GM19372 (cell line): ENCODE measurements at regions not wholly inside any gene's neighbourhood (a gene's known extent, or its start where the extent isn't known, plus 50 kb on each side); places are given as distances from the start of the nearest gene placed in this dataset.

Experiments used
- ATAC-seq: cut with Tn5 transposase; IDR thresholded peaks from one replicate; pipeline ENCODE4 v1.9.1; 2021; ENCODE audit warnings: mild to moderate bottlenecking, low read depth, moderate library complexity; ENCODE audit not compliant: unreplicated experiment

DNA sequence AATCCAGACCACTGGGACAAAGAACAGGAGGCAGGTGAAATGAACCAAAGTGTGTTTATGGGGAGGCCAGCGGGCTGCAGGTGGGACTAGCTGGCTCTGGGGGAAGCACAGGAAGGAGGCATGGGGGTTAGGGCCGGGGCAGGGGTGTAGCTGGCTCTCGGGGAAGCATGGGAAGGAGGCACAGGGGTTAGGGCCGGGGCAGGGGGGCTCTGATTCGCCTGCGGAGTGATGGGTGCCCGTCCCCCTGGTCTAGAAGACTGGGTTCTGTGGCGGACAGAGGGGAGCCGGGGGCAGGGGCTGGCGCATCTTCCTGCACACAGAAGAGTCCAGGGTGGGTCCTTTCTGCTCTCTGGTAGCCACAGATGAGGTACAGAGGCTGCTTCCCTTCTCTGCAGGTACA lies 310.3 kb downstream of the TMEM121 start:
- ATAC-seq, result no peak

DNA sequence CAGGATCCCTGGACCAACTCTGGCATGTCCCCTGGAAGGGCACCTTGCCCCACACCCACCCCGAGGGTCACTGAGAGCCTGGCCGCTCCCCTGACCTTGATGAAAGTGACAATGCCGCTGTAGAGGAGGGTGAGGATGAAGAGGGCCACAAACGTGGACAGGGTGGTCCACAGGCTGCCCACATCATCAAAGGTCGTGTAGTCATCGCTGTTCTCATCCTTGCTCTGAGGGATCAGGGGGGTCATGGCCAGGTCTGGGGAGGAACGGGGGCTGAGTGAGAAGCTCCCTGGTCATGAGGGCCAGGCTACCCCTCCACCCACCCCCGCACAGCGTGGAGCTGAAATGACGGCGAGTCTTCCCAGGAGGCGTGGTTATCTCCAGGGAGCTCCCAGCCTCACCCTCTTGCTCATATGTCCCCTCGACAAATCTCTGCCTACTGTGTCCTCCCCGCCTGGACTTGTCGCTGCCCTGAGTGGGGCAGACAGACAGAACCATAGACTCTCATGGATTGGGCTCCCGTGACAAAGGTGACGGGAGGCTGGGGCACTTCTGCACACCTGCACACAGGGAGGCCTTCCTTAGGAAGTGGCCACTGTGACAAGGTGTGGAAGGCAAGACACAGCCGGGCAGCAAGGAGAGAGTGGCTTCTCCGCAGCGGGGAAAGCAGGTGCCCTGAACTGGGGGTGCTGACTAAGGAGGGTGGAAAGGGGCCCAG lies 311.1 kb downstream of the TMEM121 start:
- no peak for ATAC-seq

DNA sequence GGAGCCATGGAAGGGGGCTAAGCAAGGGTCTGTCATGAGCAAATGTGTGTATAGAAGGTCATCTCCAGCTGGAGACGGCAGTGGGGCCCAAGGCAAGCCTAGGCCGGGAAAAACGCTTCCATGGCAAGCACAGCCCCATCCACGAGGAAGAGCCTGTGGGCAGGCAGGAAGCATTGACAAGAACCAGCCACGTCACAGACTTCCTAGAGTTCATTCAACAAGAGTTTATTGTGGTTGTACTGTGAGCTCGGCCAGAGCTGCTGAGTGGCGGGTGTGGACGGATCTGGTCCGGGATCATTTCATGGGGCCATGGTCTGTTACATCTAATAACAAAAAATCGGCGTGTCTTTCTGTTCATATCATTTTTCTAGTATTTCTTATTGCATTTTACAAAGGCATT lies 311.7 kb downstream of the TMEM121 start:
- no peak for ATAC-seq

DNA sequence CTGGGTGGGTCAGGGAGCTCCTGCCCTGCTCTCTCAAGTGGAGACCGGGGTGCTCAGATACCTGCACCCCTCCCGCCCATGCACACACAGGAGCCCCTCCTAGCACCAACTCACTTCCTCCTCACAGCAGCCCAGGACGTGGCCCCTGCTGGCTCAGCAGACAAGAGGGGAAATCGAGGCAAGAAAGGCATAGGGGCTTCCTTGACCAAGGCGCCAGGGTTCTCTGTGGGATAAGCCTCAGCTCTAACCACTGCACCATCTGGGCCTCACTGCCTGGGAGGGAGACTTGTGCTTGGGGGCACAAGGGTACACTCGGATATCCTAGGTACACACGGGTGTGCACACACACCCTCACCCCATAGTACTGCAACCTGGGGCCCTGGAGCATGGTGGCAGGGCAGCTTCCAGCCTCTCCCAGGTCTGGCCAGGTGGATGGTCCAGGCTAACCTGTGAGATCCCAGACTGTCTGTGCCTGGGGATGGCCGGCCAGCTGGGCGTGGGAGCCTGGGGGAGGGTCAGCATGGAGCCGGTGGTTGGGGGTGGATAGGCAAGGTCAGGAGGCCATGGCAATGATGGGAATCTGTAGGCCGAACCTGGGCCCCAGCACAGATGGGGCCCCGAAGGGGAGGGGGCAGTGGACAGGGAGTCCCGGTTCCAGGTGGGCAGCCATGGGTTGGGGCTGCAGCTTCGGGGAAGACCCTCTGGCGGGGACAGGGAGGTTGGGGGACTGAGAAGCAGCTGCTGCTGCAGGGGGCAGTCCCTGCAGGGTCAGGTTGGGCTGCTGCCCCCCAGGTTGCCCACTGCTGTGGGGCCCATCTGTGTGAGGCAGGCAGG lies 312.4 kb downstream of the TMEM121 start:
- ATAC-seq, result no peak

DNA sequence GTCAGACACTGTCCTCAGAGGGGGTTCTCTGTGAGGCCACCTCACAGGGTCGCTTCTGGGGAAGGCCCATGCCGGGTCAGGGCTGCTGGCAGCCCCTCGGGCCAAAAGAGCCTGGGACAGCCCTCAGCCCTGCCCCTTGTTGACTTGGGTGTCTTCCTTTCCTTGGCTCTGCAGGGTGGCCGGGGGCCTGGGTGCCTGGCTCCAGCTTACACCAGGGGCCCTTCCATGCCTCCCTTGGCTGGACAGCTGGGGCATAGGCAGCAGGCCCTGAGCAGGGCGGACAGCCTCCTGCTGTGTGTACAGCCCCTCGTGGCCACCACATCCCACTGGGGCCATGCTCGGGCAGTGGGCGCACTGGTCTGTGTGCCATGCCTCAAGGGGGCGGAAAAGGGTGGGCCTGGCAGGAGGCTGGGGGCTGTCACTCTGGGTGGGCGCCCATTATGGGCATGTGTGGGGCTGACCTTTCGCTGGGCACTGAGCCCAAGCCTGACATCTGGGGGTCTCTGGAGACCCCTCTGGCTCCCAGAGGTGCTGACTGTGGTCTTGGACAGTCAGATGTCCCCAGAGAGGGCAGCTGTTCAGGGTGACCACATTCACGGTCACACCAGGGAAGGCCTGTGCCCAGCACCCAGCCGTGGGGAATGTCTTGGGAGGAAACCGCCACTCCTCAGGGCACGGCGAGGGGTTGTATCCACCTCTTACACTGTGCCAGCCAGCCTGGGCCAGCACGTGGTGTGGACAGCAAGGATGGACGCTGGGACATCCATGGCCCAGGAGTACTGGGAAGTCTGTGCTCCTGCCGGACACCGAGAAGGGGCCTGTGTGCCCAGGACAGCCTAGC lies 313.3 kb downstream of the TMEM121 start:
- ATAC-seq, result no peak

DNA sequence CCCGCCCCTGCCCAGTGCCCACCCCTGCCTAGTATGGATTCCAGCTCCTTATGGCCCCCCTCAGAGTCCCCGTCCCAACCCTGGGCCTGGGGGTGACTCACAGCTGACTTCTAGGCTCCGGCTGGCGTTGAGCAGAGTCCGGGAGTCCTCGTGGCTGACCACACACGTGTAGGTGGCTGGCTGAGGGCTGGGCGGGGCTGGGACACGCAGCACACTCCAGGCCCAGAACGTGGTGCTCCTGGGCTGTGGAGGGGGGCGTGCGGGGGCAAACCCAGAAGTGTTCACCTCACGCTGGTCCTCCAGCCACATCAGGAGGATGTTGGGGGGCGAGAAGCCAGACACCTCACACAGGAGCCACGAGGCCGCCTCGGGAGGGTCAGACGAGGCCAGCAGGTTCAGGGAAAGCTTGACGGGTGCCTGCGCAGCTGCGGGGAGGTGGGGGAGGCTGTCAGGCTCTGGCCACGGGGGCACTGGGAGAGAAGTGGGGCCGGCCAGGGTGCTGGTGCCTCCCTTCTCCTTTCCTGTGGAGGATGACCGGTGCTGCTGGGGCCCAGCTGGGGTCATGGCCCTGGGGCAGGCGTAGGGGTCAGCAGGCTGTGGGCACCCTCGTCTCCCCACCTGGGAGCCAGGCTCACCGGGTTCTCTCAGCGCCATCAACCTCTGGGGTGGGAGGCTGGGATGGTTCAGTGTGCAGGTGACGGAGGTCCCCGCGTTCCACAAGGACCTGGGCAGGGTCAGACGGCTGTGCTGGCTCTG lies 314.1 kb downstream of the TMEM121 start:
- ATAC-seq, result no peak

DNA sequence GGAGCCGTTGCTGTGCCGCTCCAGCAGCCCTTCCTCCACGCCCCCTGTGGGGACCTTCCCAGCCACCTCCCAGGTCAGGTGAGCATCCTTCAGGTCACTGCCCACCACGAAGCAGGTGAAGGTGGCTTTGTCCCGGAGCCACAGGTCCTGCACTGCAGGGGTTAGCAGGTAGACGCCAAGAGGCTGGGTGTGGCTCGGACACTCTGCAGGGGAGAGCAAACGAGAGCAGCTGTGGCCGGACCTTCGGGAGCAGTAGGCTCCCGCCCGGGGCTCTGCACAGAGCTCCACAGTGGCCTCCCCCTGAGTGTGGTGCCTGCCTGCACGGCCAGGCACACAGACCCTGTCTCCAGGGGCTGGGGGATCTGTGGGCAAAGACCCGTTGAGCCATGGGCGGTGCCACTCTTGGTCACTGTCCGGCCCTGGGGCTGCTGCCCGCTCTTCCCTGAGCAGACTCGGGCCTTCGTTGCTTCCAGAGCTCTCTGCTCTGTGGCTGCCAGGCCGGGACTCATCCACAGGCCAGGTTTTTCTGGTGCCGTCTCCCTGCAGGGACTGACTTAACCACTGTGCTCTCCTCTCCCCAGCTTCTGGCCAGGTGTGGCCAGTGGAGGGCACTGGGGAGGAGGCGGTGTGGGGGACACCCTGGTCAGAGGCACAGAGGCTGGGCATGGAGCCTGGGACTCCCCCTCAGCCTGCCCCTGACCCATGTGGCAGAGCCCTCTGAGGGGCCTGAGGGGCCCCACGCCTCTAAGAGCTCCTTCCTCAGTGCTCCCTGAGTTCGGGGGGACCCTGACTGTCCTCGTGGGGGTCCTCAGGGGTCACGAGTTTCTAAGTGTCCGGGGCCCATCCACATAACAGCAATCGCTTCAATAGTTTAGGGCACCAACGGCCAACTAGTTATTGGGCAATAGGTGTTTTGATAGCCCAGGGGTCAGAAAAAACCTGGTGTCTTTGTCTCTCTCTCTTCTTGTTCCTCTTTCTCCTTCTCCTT lies 314.9 kb downstream of the TMEM121 start:
- no peak for ATAC-seq

DNA sequence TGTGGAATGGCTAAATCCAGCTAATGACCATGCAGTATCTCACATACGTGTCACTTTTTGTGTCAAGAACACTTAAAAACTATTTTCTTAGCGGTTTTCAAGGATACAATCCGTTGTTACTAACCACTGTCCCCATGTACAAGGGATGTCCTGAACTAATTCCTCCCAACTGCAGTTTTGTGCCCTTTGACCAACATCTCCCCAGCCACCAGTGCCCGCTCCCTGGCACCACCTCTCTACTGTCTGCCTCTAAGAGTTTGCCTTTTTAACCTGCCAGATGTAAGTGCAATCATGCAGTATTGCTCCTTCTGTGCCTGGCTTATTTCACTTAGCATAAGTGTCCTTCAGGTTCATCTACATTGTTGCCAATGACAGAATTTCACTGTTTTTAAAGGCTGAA lies 315.7 kb downstream of the TMEM121 start:
- no peak for ATAC-seq

DNA sequence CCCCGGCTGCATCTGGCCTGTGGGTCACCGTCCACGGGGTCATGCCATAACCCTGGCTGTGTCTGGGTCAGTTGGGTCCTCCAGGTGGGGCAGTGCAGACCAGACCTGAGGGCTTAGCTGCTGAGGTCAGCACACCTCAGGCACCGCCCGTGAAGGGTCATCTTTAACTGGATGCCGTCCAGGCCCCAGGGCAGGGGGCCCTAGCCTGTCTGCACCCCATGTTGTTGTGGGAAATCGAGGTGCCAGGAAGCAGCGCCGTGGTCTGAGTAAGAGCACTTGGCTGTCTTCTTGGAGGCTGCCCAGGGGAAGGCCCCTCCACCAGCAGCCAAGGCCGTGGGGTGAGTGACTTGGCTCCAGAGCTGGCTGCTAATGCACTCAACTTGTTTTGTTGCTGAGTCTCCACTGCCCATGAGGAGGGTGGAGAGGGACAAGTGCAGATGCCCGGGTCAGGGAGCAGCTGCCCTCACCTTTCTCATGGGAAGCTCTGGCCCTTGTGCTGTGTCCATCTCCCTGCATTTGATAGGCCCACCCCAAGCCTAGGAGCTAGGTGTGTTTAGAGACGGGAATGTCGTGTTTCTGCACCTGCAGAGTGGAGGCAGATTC lies 317.2 kb downstream of the TMEM121 start:
- ATAC-seq, result no peak

DNA sequence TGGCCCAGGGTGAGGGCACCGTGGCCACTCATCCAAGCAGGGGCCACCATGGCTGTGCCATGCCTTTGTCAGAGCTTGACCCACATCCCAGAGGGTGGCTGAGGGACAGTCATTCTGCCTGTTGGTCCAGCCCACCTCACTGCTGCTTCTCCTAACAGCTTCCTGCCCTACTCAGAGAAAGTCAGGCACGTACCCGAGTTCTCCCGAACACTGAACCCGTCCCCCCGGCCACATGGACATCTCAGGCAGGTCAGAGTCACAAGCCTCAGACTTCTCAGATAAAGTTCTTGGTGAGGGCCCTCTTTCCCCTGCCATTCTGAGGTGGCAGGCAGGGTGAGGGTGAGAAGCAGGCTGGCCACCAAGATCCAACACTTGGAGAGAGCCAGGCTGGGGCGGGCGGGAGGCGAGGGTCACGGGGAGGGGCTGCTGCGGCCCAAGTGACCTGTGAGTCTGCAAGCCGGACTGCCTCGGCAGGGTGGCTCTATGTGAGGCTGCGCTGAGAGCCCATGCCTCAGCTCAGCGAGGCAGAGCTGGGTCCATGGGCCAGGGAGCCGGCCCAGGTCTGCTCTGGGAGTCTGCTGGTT lies 317.8 kb downstream of the TMEM121 start:
- ATAC-seq, result no peak

DNA sequence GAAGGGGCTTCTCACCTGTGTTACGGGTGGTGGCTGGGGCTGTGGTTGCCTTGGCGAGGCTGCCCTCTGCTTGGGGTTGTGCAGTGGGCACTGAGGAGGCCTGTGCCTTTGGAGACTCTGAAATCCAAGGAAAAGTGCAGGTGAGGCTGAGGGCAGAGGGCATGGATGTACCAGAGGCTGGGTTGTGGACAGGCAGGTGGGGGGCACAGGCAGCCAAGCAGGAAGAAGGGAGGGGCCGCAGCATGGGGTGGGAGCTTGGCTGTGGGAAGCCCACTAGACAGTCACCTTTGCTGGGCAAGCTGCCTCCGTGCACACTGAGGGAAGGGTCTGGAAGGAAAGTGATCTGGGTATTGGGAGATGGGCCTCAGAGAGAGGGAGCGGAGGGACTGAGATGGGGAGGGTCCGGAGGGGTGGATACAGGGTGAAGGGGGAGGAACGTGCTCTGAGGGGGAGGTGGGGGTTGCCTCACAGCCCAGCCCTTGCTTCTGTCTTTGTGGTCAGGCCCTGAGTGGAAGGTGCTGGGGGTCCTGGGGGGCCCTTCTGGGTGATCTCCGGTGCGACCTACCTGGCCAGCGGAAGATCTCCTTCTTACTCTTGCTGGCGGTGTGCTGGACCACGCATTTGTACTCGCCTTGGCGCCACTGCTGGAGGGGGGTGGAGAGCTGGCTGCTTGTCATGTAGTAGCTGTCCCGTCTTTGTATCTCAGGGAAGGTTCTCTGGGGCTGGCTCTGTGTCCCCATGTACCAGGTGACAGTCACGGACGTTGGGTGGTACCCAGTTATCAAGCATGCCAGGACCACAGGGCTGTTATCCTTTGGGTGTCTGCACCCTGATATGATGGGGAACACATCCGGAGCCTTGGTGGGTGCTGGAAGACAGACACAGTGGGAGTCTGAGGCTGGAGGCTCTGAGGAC lies 318.7 kb downstream of the TMEM121 start:
- ATAC-seq, result no peak

DNA sequence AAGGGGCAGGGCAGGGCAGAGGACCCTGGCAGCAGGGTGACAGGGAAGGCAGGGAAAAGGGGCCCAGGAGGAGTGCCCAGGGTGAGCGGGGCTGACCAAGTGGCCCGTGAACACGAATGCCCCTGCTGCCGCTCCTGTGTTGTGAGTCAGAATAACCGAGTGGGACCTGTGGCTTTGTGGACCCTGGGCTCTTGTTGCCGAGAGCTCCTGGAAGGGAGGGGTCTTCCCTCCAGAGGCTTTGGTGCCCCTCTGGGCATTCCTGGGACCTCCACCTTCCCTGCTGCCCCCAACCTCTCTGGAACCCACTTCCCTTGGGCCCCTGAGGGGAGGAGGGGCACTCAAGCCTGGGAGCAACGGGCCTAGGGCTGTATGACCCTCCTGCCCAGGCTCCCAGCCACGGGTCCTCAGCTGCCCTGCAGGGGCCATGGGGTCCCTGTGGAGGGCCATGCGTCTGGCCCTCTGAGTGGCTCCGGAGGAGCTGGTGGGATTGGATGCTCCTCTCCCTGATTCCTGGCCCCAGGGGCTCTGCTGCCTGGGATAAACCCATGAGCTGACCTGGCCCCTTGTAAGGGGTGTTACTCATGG lies 319.4 kb downstream of the TMEM121 start:
- no peak for ATAC-seq

DNA sequence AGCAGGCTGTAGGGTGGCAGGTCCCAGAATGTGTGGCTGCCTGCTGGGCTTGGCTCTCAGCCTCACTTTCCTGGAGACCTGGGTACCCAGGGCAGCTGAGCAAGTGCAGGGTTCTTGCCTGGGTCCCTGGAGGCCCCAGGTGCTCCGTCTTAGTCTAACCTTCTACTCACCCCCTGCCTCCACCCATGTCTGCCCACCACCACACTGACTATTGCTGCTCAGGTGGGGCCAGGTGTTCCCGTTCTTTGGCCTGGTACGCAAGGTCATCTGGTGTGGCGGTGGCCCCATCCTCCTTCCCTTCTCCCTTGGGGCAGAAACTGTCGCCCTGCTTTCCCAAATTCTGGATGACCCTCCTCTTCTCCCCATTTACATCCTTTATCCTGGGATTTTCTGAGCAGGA lies 319.9 kb downstream of the TMEM121 start:
- ATAC-seq, result no peak

DNA sequence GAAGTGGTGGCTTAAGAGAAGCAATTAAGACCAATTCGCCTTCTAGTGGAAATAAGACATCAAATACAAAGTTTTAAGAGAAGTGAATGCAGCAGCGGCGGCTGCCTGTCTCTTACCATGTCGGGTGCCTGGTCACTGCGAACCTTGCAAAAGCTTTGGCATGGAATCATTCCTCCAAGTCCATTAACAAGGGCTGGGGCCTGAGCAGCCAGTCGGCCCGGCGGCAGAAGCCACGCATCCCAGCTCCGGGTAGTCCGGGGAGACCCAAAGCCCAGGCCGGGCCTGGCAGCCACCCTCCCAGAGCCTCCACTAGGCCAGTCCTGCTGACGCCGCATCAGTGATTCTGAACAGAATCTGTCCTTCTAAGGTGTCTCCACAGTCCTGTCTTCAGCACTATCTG lies 321.0 kb downstream of the TMEM121 start:
- ATAC-seq, result no peak

DNA sequence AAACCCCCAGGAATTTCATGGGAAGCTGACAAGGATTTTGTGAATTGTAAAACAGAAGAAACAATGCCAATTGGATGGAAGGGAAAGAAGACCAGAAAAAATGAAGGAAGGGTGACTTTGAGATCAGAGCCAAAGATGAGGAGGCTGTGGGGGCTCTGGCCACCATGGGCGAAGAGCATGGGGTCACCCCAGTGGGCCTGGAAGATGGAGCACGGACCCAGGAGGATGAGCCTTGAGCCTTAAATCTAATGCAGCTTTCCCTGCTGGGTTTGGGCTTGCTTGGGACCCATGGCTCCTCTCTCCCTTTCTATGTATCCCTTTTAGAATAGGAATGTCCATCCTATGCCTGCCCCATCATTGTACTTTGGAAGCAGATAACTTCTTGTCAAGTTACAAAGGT lies 322.2 kb downstream of the TMEM121 start:
- no peak for ATAC-seq

DNA sequence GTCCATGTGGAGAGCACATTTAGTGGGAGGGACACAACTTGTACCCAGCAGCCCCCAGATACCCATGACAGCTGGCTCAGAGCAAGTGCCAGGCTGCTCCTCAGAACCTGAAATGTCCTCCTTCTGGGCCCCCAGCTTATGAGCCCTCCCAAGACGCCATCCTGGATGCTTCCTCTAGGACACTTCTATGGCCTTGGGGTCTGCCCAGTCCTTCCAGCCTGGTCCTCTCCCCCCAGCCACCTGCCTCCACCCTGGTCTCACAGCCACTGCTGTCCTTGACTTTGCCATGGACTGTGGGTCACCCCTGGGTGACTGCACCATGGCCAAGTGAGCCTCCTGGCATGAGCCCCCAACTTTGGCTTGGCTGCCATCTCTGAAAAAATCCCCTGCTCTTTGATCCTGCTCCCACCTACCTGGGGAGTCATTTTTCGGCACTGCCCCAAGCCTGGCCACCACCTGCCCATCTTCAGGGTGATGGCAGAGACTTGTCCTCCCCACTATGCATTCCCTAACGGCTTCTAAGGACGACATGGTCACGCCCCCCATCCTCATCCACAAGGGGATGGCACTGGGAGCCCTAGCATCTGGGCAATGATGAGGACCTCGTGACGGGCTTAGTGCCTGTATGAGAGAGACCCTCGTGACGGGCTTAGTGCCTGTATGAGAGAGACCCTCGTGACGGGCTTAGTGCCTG lies 323.7 kb downstream of the TMEM121 start:
- ATAC-seq, result no peak
